Omental fat pad (tissue), 3 donors: ENCODE measurements at regions not wholly inside any gene's neighbourhood (a gene's known extent, or its start where the extent isn't known, plus 50 kb on each side); places are given as distances from the start of the nearest gene placed in this dataset.

Source experiments
- ATAC-seq: fragments of 150-250 bp; one replicate; pipeline ENCODE4 v1.9.1; 2016; ENCODE audit warnings: mild to moderate bottlenecking, moderate library complexity; ENCODE audit not compliant: low FRiP score
- DNase-seq: peaks from one replicate; pipeline ENCODE4 v3.0.0-alpha.2; 2019; ENCODE audit warnings: low spot score
- TF ChIP-seq, protein P1 (sequence below), 3 donors: fragments of 450-650 bp; IDR thresholded peaks; one replicate each; pipeline ENCODE4 v1.5.1; 2016 to 2017; ENCODE audit warnings: antibody characterized with exemption in 3 of 3, mild to moderate bottlenecking in 3 of 3, moderate library complexity in 2 of 3

DNA sequence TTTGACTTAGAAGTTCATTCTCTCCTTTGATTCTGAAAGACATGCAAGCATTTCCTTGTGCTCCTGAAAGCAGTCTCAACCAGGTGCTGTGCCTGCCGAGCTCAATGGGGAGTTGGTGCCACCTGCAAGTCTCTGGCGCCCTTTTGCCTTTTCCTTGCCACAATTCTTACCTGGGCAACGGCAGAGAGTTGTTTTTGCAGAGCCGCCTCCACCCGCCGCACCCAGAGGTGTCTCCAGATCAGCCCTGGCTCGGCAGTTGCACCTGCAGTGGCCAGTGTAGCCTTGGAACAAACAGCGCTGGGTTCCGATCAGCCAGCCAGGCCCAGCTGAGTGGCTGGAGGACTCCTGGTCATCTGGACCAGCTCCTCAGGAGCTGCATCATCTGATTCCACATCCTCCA, 262.9 kb downstream of the IRX2 start:
- DNase-seq = no peak
- no peak for ATAC-seq
- TF ChIP-seq, protein P1, sequence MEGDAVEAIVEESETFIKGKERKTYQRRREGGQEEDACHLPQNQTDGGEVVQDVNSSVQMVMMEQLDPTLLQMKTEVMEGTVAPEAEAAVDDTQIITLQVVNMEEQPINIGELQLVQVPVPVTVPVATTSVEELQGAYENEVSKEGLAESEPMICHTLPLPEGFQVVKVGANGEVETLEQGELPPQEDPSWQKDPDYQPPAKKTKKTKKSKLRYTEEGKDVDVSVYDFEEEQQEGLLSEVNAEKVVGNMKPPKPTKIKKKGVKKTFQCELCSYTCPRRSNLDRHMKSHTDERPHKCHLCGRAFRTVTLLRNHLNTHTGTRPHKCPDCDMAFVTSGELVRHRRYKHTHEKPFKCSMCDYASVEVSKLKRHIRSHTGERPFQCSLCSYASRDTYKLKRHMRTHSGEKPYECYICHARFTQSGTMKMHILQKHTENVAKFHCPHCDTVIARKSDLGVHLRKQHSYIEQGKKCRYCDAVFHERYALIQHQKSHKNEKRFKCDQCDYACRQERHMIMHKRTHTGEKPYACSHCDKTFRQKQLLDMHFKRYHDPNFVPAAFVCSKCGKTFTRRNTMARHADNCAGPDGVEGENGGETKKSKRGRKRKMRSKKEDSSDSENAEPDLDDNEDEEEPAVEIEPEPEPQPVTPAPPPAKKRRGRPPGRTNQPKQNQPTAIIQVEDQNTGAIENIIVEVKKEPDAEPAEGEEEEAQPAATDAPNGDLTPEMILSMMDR (IDR thresholded peaks at IDR 0.05) = no peak

DNA sequence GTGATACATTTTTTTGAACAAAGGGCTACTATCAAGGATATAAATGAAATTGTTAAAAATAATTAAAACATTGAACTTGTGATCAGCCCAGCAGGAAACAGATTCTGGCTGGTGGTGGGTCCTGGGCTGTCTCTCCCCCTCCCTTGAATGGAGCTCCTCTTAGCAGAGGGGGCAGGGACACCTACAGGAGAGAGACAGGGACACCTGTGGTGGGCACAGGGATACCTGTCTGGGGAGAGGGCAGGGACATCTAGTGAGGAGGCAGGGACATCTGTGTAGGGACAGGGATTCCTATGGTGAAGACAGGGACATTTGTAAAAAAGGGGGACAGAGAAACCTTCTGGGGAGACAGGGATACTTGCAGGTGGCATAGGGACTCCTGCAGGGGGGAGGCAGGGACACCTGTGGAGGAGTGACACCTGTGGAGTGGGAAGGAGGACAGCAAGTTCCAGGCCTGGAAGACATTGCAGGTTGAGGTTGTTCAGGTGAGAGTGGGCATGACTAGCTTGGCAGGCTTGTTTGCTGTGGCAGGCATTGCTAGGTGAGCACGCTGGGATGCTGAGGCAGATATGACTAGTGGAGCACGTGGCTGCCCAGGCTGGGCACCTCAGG, 264.2 kb downstream of the IRX2 start:
- DNase-seq (no peak), ATAC-seq (no peak)
- TF ChIP-seq, protein P1 (IDR thresholded peaks at IDR 0.05) = no peak

DNA sequence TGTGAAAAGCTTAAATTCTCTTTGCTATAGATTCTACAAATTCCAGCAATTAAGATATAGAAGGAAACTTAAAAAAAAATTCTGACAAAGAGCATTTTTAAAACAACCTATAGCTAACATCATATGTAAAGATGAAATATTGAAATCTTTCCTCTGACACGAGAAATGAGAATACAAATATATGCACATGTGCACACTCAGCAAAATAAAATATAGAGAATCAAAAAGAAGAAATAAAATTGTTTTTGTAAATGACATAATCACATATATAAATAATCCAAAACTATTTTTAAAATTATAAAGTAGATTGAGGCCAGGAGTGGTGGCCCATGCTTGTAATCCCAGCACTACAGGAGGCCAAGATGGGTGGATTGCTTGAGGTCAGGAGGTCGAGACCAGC, 265.1 kb downstream of the IRX2 start:
- ATAC-seq (no peak), DNase-seq (no peak)
- TF ChIP-seq, protein P1 (IDR thresholded peaks at IDR 0.05) = no peak

DNA sequence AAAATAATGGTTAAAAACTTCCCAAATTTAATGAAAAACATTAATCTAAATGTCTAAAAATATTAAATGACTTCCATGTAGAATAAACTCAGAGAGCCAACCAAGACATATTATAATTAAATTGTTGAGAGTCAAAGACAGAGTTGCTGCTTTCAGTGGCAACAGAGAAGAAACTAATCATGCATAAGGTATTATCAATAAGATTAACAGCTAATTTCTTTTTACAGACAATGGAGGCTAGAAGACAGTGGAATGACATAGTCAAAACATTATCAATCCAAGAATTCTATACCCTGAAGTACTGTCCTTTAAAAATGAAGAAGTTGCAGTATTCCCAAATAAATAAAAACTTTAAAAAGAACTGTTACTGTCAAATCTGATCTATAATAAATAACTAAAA, 268.7 kb downstream of the IRX2 start:
- ATAC-seq (no peak), DNase-seq (no peak)
- TF ChIP-seq, protein P1 (IDR thresholded peaks at IDR 0.05) = no peak

DNA sequence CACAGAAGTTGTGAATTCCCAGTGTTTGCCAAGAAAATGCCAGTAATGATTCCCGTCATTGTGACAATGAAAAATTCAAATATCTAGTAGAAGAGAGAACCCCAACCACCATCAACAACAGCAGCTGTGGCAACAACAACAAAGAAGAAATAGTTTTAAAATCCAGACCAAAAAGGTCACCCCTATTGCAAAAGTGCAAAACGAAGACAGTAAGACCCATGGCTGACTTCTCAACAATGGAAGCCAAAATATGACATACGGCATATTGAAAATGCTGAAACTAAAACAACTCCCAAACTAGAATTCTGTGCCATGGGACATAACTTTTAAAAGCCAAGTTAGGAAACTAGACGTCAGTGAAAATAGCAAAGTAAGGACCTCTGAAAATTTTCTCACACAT, 270.6 kb downstream of the IRX2 start:
- TF ChIP-seq, protein P1 (IDR thresholded peaks at IDR 0.05) = no peak
- no peak for DNase-seq
- ATAC-seq = no peak

DNA sequence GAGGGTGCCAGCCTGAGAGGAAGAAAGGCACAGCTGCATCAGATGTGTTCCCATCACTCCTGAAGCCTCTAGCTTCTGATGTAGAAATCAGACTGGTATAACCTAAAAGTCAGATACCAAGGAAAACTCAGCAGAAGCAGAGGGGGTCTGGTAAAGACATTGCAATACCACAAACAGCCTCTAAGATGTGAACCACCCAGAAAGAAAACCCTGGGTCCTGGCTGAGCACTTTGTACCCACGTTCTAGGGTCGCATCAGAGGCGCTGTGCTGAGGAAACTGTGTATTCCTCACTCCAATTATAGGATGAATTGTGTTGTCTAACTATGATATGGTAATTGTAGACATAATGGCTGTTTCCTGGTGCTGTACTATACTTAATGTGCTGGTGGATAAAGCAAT, 275.6 kb downstream of the IRX2 start:
- TF ChIP-seq, protein P1 (IDR thresholded peaks at IDR 0.05) = no peak
- ATAC-seq = no peak

DNA sequence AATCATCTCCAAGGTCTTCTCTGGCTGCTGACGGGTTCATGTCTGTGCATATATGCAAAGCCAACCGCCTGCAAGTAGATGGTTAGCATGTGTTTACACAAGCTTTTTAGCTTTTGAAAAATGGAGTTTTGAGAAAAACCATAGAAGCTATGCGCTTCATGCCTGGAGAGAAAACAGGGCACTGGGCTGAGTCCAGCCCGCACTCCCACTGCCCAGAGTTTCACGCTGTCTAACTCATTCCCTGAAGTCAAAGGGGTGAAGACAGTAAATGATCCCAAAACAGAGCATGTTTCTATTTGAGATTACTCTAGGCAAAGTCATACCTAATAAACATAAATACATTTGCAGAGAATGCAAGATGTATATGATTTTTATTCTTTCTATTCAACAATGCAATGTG, 278.8 kb downstream of the IRX2 start:
- ATAC-seq (no peak), DNase-seq (no peak)
- TF ChIP-seq, protein P1 (IDR thresholded peaks at IDR 0.05) = no peak

More for the DNA sequence above, 275.6 kb downstream of the IRX2 start:
- DNase-seq = no peak
